SK-N-SH treated with all-trans-retinoic acid at 6 μM for 48 hours (cell line): ENCODE measurements at regions not wholly inside any gene's neighbourhood (a gene's known extent, or its start where the extent isn't known, plus 50 kb on each side); places are given as distances from the start of the nearest gene placed in this dataset.
A peak's percentile ranks its signal among the peaks of the same experiment; 100 is the strongest.
"Not testable (repeated sequence)": the region's sequence is repeated elsewhere in the genome, so short reads cannot be mapped to it uniquely, and the experiment has no call there.

Experiments
- ATAC-seq: fragments of 200-7000 bp; cut with Tn5 transposase; 3 replicates; pipeline ENCODE4 v1.9.1; 2020; ENCODE audit warnings: mild to moderate bottlenecking, moderate library complexity
- ARNTL ChIP-seq: fragments of 450-650 bp; formaldehyde crosslinking; IDR thresholded peaks from 2 replicates; pipeline ENCODE4 v1.5.0; 2020; ENCODE audit warnings: low read depth, mild to moderate bottlenecking, moderate library complexity, borderline replicate concordance
- BACH2 ChIP-seq: fragments of 250-450 bp; sonication (Bioruptor Pico); IDR thresholded peaks from 2 replicates; pipeline ENCODE4 v1.9.0; 2021; ENCODE audit warnings: mild to moderate bottlenecking, borderline replicate concordance
- CREB5 ChIP-seq: fragments of 250-450 bp; sonication (Bioruptor Pico); IDR thresholded peaks from 2 replicates; pipeline ENCODE4 v1.5.1; 2020; ENCODE audit warnings: low read depth, mild to moderate bottlenecking, moderate library complexity
- CSDC2 ChIP-seq: fragments of 250-450 bp; sonication (Bioruptor Pico); IDR thresholded peaks from 2 replicates; pipeline ENCODE4 v1.5.0; 2020; ENCODE audit warnings: mild to moderate bottlenecking, moderate library complexity
- CSRNP3 ChIP-seq: fragments of 250-450 bp; sonication (Bioruptor Pico); IDR thresholded peaks from 2 replicates; pipeline ENCODE4 v1.5.1; 2021; ENCODE audit warnings: mild to moderate bottlenecking, moderate library complexity
- ESRRG ChIP-seq: fragments of 250-450 bp; sonication (Bioruptor Pico); IDR thresholded peaks from 2 replicates; pipeline ENCODE4 v1.6.1; 2021; ENCODE audit warnings: mild to moderate bottlenecking
- GLIS3 ChIP-seq: fragments of 250-450 bp; sonication (Bioruptor Pico); IDR thresholded peaks from 2 replicates; pipeline ENCODE4 v1.5.0; 2020; ENCODE audit warnings: mild to moderate bottlenecking, moderate library complexity
- ISL1 ChIP-seq: fragments of 250-450 bp; sonication (Bioruptor Pico); IDR thresholded peaks from 2 replicates; pipeline ENCODE4 v2.1.2; 2022; ENCODE audit warnings: mild to moderate bottlenecking, moderate library complexity
- OSR1 ChIP-seq: fragments of 250-450 bp; sonication (Bioruptor Pico); IDR thresholded peaks from 2 replicates; pipeline ENCODE4 v1.8.0; 2022; ENCODE audit warnings: moderate library complexity, mild to moderate bottlenecking, inconsistent platforms
- POU6F1 ChIP-seq: fragments of 250-450 bp; sonication (Bioruptor Pico); IDR thresholded peaks from 2 replicates; pipeline ENCODE4 v1.8.0; 2021; ENCODE audit warnings: low read depth, mild to moderate bottlenecking, moderate library complexity, borderline replicate concordance
- PPARA ChIP-seq: fragments of 250-450 bp; sonication (Bioruptor Pico); IDR thresholded peaks from 2 replicates; pipeline ENCODE4 v1.5.0; 2020; ENCODE audit warnings: mild to moderate bottlenecking, borderline replicate concordance
- RARB ChIP-seq: fragments of 250-450 bp; sonication (Bioruptor Pico); IDR thresholded peaks from 2 replicates; pipeline ENCODE4 v1.8.0; 2021; ENCODE audit warnings: mild to moderate bottlenecking, moderate library complexity
- SNAI2 ChIP-seq: fragments of 250-450 bp; sonication (Bioruptor Pico); IDR thresholded peaks from 2 replicates; pipeline ENCODE4 v1.5.0; 2020; ENCODE audit warnings: mild to moderate bottlenecking, moderate library complexity
- TCF4 ChIP-seq: fragments of 250-450 bp; sonication (Bioruptor Pico); IDR thresholded peaks from 2 replicates; pipeline ENCODE4 v1.8.0; 2021; ENCODE audit warnings: mild to moderate bottlenecking, moderate library complexity, borderline replicate concordance
- TOX ChIP-seq: fragments of 250-450 bp; sonication (Bioruptor Pico); IDR thresholded peaks from 2 replicates; pipeline ENCODE4 v1.8.0; 2021; ENCODE audit warnings: mild to moderate bottlenecking, moderate library complexity, borderline replicate concordance
- TSHZ2 ChIP-seq: fragments of 250-450 bp; sonication (Bioruptor Pico); IDR thresholded peaks from 2 replicates; pipeline ENCODE4 v1.5.0; 2020; ENCODE audit warnings: mild to moderate bottlenecking, moderate library complexity
- ZC3H10 ChIP-seq: fragments of 250-450 bp; sonication (Bioruptor Pico); IDR thresholded peaks from 2 replicates; pipeline ENCODE4 v1.5.1; 2021; ENCODE audit warnings: mild to moderate bottlenecking, moderate library complexity
- ZFP3 ChIP-seq: fragments of 250-450 bp; sonication (Bioruptor Pico); IDR thresholded peaks from 2 replicates; pipeline ENCODE4 v1.5.0; 2020; ENCODE audit warnings: mild to moderate bottlenecking, moderate library complexity
- ZFP30 ChIP-seq: fragments of 450-650 bp; formaldehyde crosslinking; IDR thresholded peaks from 2 replicates; pipeline ENCODE4 v1.5.0; 2022; ENCODE audit warnings: mild to moderate bottlenecking, moderate library complexity
- ZNF565 ChIP-seq: fragments of 450-650 bp; formaldehyde crosslinking; conservative IDR thresholded peaks from 2 replicates; pipeline ENCODE4 v1.5.0; 2020; ENCODE audit warnings: low read depth, mild to moderate bottlenecking, moderate library complexity
- ZNF70 ChIP-seq: fragments of 450-650 bp; formaldehyde crosslinking; IDR thresholded peaks from 2 replicates; pipeline ENCODE4 v1.5.0; 2020; ENCODE audit warnings: mild to moderate bottlenecking, moderate library complexity
- ZNF8 ChIP-seq: fragments of 450-650 bp; formaldehyde crosslinking; IDR thresholded peaks from 2 replicates; pipeline ENCODE4 v1.5.0; 2020; ENCODE audit warnings: mild to moderate bottlenecking, moderate library complexity

- peak; percentile 82 for ATAC-seq
Observed at GRCh38 chr7:142645777-142646176, 103.5 kb upstream of the PRSS1 start.

GRCh38 chr7:142642316-142642715 is 107.0 kb upstream of the PRSS1 start:
- TF ChIP-seq ZC3H10 (CRISPR knock-in tag) (no peak), CSRNP3 (CRISPR knock-in tag) (no peak), CREB5 (CRISPR knock-in tag) (no peak), ZFP30 (CRISPR knock-in tag) (no peak), ESRRG (CRISPR knock-in tag) (no peak), BACH2 (CRISPR knock-in tag) (no peak), ZNF8 (CRISPR knock-in tag) (no peak), ARNTL (no peak), OSR1 (CRISPR knock-in tag) (no peak), GLIS3 (CRISPR knock-in tag) (no peak), RARB (CRISPR knock-in tag) (no peak), ZNF565 (CRISPR knock-in tag) (no peak)
- ATAC-seq: no peak

More at GRCh38 chr7:142645777-142646176, 103.5 kb upstream of the PRSS1 start:
- TF ChIP-seq PPARA (CRISPR knock-in tag) (no peak), ZNF70 (no peak), POU6F1 (CRISPR knock-in tag) (no peak), ZC3H10 (CRISPR knock-in tag) (no peak), ESRRG (CRISPR knock-in tag) (no peak)
- TF ChIP-seq, all 23 proteins: peak for 0

GRCh38 chr7:142641252-142641651 is 108.0 kb upstream of the PRSS1 start:
- ATAC-seq: not testable (repeated sequence)

- no peak for TF ChIP-seq PPARA (CRISPR knock-in tag)
- no peak for TF ChIP-seq TCF4 (CRISPR knock-in tag)
- no peak for TF ChIP-seq RARB (CRISPR knock-in tag)
- TF ChIP-seq POU6F1 (CRISPR knock-in tag): no peak
- TF ChIP-seq ZC3H10 (CRISPR knock-in tag): no peak
- TF ChIP-seq CSDC2 (CRISPR knock-in tag): no peak
- TF ChIP-seq ESRRG (CRISPR knock-in tag): no peak
- no peak for TF ChIP-seq TSHZ2 (CRISPR knock-in tag)
- TF ChIP-seq BACH2 (CRISPR knock-in tag): no peak
- TF ChIP-seq OSR1 (CRISPR knock-in tag): no peak
- no peak for TF ChIP-seq ZFP3 (CRISPR knock-in tag)
- no peak for TF ChIP-seq SNAI2 (CRISPR knock-in tag)
- TF ChIP-seq ISL1 (CRISPR knock-in tag): no peak
- no peak for TF ChIP-seq ZNF565 (CRISPR knock-in tag)
- TF ChIP-seq ARNTL: no peak
- no peak for TF ChIP-seq ZNF8 (CRISPR knock-in tag)
- TF ChIP-seq ZNF70: no peak
- no peak for TF ChIP-seq TOX (CRISPR knock-in tag)
- TF ChIP-seq CSRNP3 (CRISPR knock-in tag): no peak
Observed at GRCh38 chr7:142638581-142638980, 110.7 kb upstream of the PRSS1 start.

More at GRCh38 chr7:142638581-142638980, 110.7 kb upstream of the PRSS1 start:
- ATAC-seq: no peak
